ENCODE measurements at regions not wholly inside any gene's neighbourhood (a gene's known extent, or its start where the extent isn't known, plus 50 kb on each side); places are given as distances from the start of the nearest gene placed in this dataset.
"Not testable (repeated sequence)": the region's sequence is repeated elsewhere in the genome, so short reads cannot be mapped to it uniquely, and the experiment has no call there.

GRCh38 chr15:66976106-66976640 is 89.2 kb upstream of the SMAD3 start:
- H3K27ac Mint-ChIP-seq = not testable (repeated sequence)

GRCh38 chr15:66980326-66980725 is 85.1 kb upstream of the SMAD3 start:
- not testable (repeated sequence) for H2BK12ac ChIP-seq (ENCODE audit: insufficient read length, low read depth, low read length); H4K91ac ChIP-seq (ENCODE audit: insufficient read length, low read depth, low read length); H3K4me1 Mint-ChIP-seq; H3K18ac ChIP-seq (ENCODE audit: insufficient read length, low read depth, low read length); H2BK5ac ChIP-seq (ENCODE audit: insufficient read length, low read length); H3K36me3 Mint-ChIP-seq (ENCODE audit: insufficient read depth in 1 of 3, low read depth in 3 of 3); H3K79me1 ChIP-seq (ENCODE audit: insufficient read depth, low read depth, low read length, poor library complexity, severe bottlenecking); H2BK20ac ChIP-seq (ENCODE audit: low read depth, low read length, poor library complexity, severe bottlenecking); H3K9me3 ChIP-seq (ENCODE audit: control insufficient read depth, low read depth, low read length); H2BK15ac ChIP-seq (ENCODE audit: low read depth, low read length); H2BK120ac ChIP-seq (ENCODE audit: low read depth, low read length, poor library complexity, severe bottlenecking); H3K9ac ChIP-seq (ENCODE audit: extremely low read depth, insufficient read length, low read length); H3K9me3 Mint-ChIP-seq; H4K20me1 ChIP-seq (ENCODE audit: control insufficient read depth, insufficient read depth, insufficient read length); H3K4me3 Mint-ChIP-seq; H4K8ac ChIP-seq (replicated peaks; ENCODE audit: insufficient read length, low read depth, low read length); H3K23me2 ChIP-seq (ENCODE audit: insufficient read length, low read depth, low read length, poor library complexity, severe bottlenecking); H3K4me1 ChIP-seq (ENCODE audit: insufficient read depth, low read length); H3K4me2 ChIP-seq (ENCODE audit: insufficient read depth, insufficient read length, low read length); H3K27ac ChIP-seq (ENCODE audit: insufficient read length, low read depth, low read length); H3K56ac ChIP-seq (ENCODE audit: insufficient read length, low read depth, low read length); H2AFZ ChIP-seq (ENCODE audit: low read length); H4K5ac ChIP-seq (ENCODE audit: insufficient read length, low read depth, low read length); H3K27ac Mint-ChIP-seq; H3K79me2 ChIP-seq (ENCODE audit: insufficient read depth, low read length); H3T11ph ChIP-seq (ENCODE audit: low read length); H3K27me3 ChIP-seq (ENCODE audit: insufficient read depth, low read length); H2AK5ac ChIP-seq (ENCODE audit: insufficient read length, low read length); H3K23ac ChIP-seq (ENCODE audit: insufficient read length, low read depth, low read length); H3K4ac ChIP-seq (ENCODE audit: low read depth, low read length); H3K14ac ChIP-seq (ENCODE audit: insufficient read depth, low read length); DNase-seq
- peaks cover 11% of the 10 kb centered on the region for H3K27me3 Mint-ChIP-seq (ENCODE audit: low read depth)
- no CpG with 5 or more reads among the region's 3 CpGs for WGBS (ENCODE audit: extremely low coverage, insufficient read length, low lambda C conversion rate)

More at GRCh38 chr15:66976106-66976640, 89.2 kb upstream of the SMAD3 start:
- H3K4ac ChIP-seq (ENCODE audit: low read depth, low read length); H2AK5ac ChIP-seq (ENCODE audit: insufficient read length, low read length); H4K8ac ChIP-seq (replicated peaks; ENCODE audit: insufficient read length, low read depth, low read length); H3K9me3 ChIP-seq (ENCODE audit: control insufficient read depth, low read depth, low read length); H3K27ac ChIP-seq (ENCODE audit: insufficient read length, low read depth, low read length); H4K20me1 ChIP-seq (ENCODE audit: control insufficient read depth, insufficient read depth, insufficient read length); H2BK15ac ChIP-seq (ENCODE audit: low read depth, low read length); H3K14ac ChIP-seq (ENCODE audit: insufficient read depth, low read length); H3K9me3 Mint-ChIP-seq; H2BK120ac ChIP-seq (ENCODE audit: low read depth, low read length, poor library complexity, severe bottlenecking); H3K9ac ChIP-seq (ENCODE audit: extremely low read depth, insufficient read length, low read length); H3K79me2 ChIP-seq (ENCODE audit: insufficient read depth, low read length); H3K23me2 ChIP-seq (ENCODE audit: insufficient read length, low read depth, low read length, poor library complexity, severe bottlenecking); H3K79me1 ChIP-seq (ENCODE audit: insufficient read depth, low read depth, low read length, poor library complexity, severe bottlenecking); H3K18ac ChIP-seq (ENCODE audit: insufficient read length, low read depth, low read length); H3K27me3 Mint-ChIP-seq (ENCODE audit: low read depth); H2BK20ac ChIP-seq (ENCODE audit: low read depth, low read length, poor library complexity, severe bottlenecking); H2BK5ac ChIP-seq (ENCODE audit: insufficient read length, low read length); H3K4me2 ChIP-seq (ENCODE audit: insufficient read depth, insufficient read length, low read length); H3T11ph ChIP-seq (ENCODE audit: low read length); H2BK12ac ChIP-seq (ENCODE audit: insufficient read length, low read depth, low read length); H3K4me1 ChIP-seq (ENCODE audit: insufficient read depth, low read length); H2AFZ ChIP-seq (ENCODE audit: low read length); H3K27me3 ChIP-seq (ENCODE audit: insufficient read depth, low read length); H3K23ac ChIP-seq (ENCODE audit: insufficient read length, low read depth, low read length); H3K4me3 Mint-ChIP-seq; H3K4me1 Mint-ChIP-seq; DNase-seq; H3K36me3 Mint-ChIP-seq (ENCODE audit: insufficient read depth in 1 of 3, low read depth in 3 of 3); H4K91ac ChIP-seq (ENCODE audit: insufficient read length, low read depth, low read length); H3K56ac ChIP-seq (ENCODE audit: insufficient read length, low read depth, low read length); H4K5ac ChIP-seq (ENCODE audit: insufficient read length, low read depth, low read length): not testable (repeated sequence)
- no CpG with 5 or more reads among the region's 18 CpGs for WGBS (ENCODE audit: extremely low coverage, insufficient read length, low lambda C conversion rate)

Measured in H9 (cell line).